SKM-1 (cell line): ENCODE measurements at regions not wholly inside any gene's neighbourhood (a gene's known extent, or its start where the extent isn't known, plus 50 kb on each side); places are given as distances from the start of the nearest gene placed in this dataset.

Experiments
- DNase-seq: peaks from one replicate; lab custom pipeline; 2025; ENCODE audit not compliant: unreplicated experiment; lab: John Stamatoyannopoulos, UW

GRCh38 chr2:48134704-48135103 is 179.8 kb upstream of the FOXN2 start:
- no peak for DNase-seq

GRCh38 chr2:48135797-48136196 is 178.7 kb upstream of the FOXN2 start:
- no peak for DNase-seq

GRCh38 chr2:48137829-48138228 is 176.7 kb upstream of the FOXN2 start:
- DNase-seq: no peak

GRCh38 chr2:48138898-48139297 is 175.6 kb upstream of the FOXN2 start:
- DNase-seq: no peak

GRCh38 chr2:48140586-48140985 is 173.9 kb upstream of the FOXN2 start:
- no peak for DNase-seq

- no peak for DNase-seq
Observed at GRCh38 chr2:48144777-48145176, 169.7 kb upstream of the FOXN2 start.

GRCh38 chr2:48145845-48146452 is 168.5 kb upstream of the FOXN2 start:
- DNase-seq: peak; percentile 60

GRCh38 chr2:48146552-48146951 is 167.9 kb upstream of the FOXN2 start:
- DNase-seq: no peak

GRCh38 chr2:48147719-48148118 is 166.8 kb upstream of the FOXN2 start:
- DNase-seq: no peak

GRCh38 chr2:48148841-48149430 is 165.5 kb upstream of the FOXN2 start:
- no peak for DNase-seq

- no peak for DNase-seq
Observed at GRCh38 chr2:48157150-48157549, 157.3 kb upstream of the FOXN2 start.

GRCh38 chr2:48161628-48162027 is 152.9 kb upstream of the FOXN2 start:
- DNase-seq: no peak

- DNase-seq: no peak
Observed at GRCh38 chr2:48162742-48163141, 151.7 kb upstream of the FOXN2 start.

- DNase-seq: no peak
Observed at GRCh38 chr2:48165070-48165753, 149.3 kb upstream of the FOXN2 start.

- DNase-seq: peak; percentile 49
Observed at GRCh38 chr2:48169141-48169592, 145.3 kb upstream of the FOXN2 start.

- no peak for DNase-seq
Observed at GRCh38 chr2:48170281-48170680, 144.2 kb upstream of the FOXN2 start.

- no peak for DNase-seq
Observed at GRCh38 chr2:48173141-48173540, 141.3 kb upstream of the FOXN2 start.

- DNase-seq: peak; percentile 47
Observed at GRCh38 chr2:48174503-48174902, 140.0 kb upstream of the FOXN2 start.

GRCh38 chr2:48175254-48175653 is 139.2 kb upstream of the FOXN2 start:
- no peak for DNase-seq

- DNase-seq: no peak
Observed at GRCh38 chr2:48175656-48176055, 138.8 kb upstream of the FOXN2 start.

- DNase-seq: no peak
Observed at GRCh38 chr2:48176876-48177275, 137.6 kb upstream of the FOXN2 start.

GRCh38 chr2:48178611-48179010 is 135.9 kb upstream of the FOXN2 start:
- no peak for DNase-seq
